NCI-H1930 (cell line): ENCODE measurements at regions not wholly inside any gene's neighbourhood (a gene's known extent, or its start where the extent isn't known, plus 50 kb on each side); places are given as distances from the start of the nearest gene placed in this dataset.
"Not testable (repeated sequence)": the region's sequence is repeated elsewhere in the genome, so short reads cannot be mapped to it uniquely, and the experiment has no call there.

Experiments
- DNase-seq, 2 experiments: peaks; one replicate each; lab custom pipeline; 2025; lab: John Stamatoyannopoulos, UW

- no peak for DNase-seq
Measured at GRCh38 chr12:84247931-84248330, 664.7 kb downstream of the SLC6A15 start.

- no peak for DNase-seq
Measured at GRCh38 chr12:84243686-84244085, 668.9 kb downstream of the SLC6A15 start.

- DNase-seq = no peak
Measured at GRCh38 chr12:84222841-84223240, 689.8 kb downstream of the SLC6A15 start.

GRCh38 chr12:84218406-84218805, 694.2 kb downstream of the SLC6A15 start:
- DNase-seq = no peak

GRCh38 chr12:84201976-84202375, 710.6 kb downstream of the SLC6A15 start:
- no peak for DNase-seq

GRCh38 chr12:84198294-84198946, 714.2 kb downstream of the SLC6A15 start:
- DNase-seq = no peak

GRCh38 chr12:84191779-84192178, 720.8 kb downstream of the SLC6A15 start:
- no peak for DNase-seq

GRCh38 chr12:84186433-84186832, 726.2 kb downstream of the SLC6A15 start:
- no peak for DNase-seq

- DNase-seq = no peak
Measured at GRCh38 chr12:84183576-84183975, 729.0 kb downstream of the SLC6A15 start.

- no peak for DNase-seq
Measured at GRCh38 chr12:84174115-84174514, 738.5 kb downstream of the SLC6A15 start.

GRCh38 chr12:84172823-84173424, 739.7 kb downstream of the SLC6A15 start:
- DNase-seq = no peak

GRCh38 chr12:84166812-84167211, 745.8 kb downstream of the SLC6A15 start:
- no peak for DNase-seq

- DNase-seq = no peak
Measured at GRCh38 chr12:84165998-84166571, 746.5 kb downstream of the SLC6A15 start.

GRCh38 chr12:84161296-84161695, 751.3 kb downstream of the SLC6A15 start:
- no peak for DNase-seq

- DNase-seq = no peak
Measured at GRCh38 chr12:84159260-84159659, 753.3 kb downstream of the SLC6A15 start.

GRCh38 chr12:84157170-84157569, 755.4 kb downstream of the SLC6A15 start:
- no peak for DNase-seq

GRCh38 chr12:84154991-84155930, 757.3 kb downstream of the SLC6A15 start:
- not testable (repeated sequence) for DNase-seq

- DNase-seq = not testable (repeated sequence)
Measured at GRCh38 chr12:84154439-84154990, 758.1 kb downstream of the SLC6A15 start.

GRCh38 chr12:84150201-84150600, 762.4 kb downstream of the SLC6A15 start:
- no peak for DNase-seq

GRCh38 chr12:84148335-84148734, 764.3 kb downstream of the SLC6A15 start:
- DNase-seq = no peak

- DNase-seq = no peak
Measured at GRCh38 chr12:84136862-84137367, 775.7 kb downstream of the SLC6A15 start.
